ENCODE measurements at regions not wholly inside any gene's neighbourhood (a gene's known extent, or its start where the extent isn't known, plus 50 kb on each side); places are given as distances from the start of the nearest gene placed in this dataset.
"Not testable (repeated sequence)": the region's sequence is repeated elsewhere in the genome, so short reads cannot be mapped to it uniquely, and the experiment has no call there.

GRCh38 chr18:57951117-57951796 lies 92.8 kb upstream of the NEDD4L start:
- Mint-ChIP-seq H3K9me3 (no peaks in the 10 kb centered on the region), H3K36me3 (no peaks in the 10 kb centered on the region), H3K27me3 (ENCODE audit: low read depth in 2 of 2) (peaks cover 0 to 10% of the 10 kb centered on the region in 2 donors), H3K4me3 (no peak overlapping the region), H3K27ac (no peak overlapping the region), H3K4me1 (no peaks in the 10 kb centered on the region)
- ATAC-seq (no peak), DNase-seq (no peak)
- H3K9me3 ChIP-seq (ENCODE audit: control insufficient read depth, insufficient read depth, low read length), result no peaks in the 10 kb centered on the region
- no peaks in the 10 kb centered on the region for H3K27me3 ChIP-seq (ENCODE audit: control insufficient read depth, insufficient read depth, low read length)
- no peak for TF ChIP-seq CTCF (IDR thresholded peaks at IDR 0.05)
- H3K27ac ChIP-seq (ENCODE audit: low read length), result no peak overlapping the region
- H3K4me3 ChIP-seq (ENCODE audit: low read length), result no peak overlapping the region
- H3K36me3 ChIP-seq (ENCODE audit: control insufficient read depth, insufficient read depth, low read length), result no peaks in the 10 kb centered on the region
- 82% methylated on average over 8 of the region's 8 CpGs for WGBS (ENCODE audit: insufficient coverage)
- no peaks in the 10 kb centered on the region for H3K4me1 ChIP-seq (ENCODE audit: control insufficient read depth, insufficient read depth, low read length)
- intact Hi-C loops (cut with micrococcal nuclease), result no loop called here

GRCh38 chr18:57950542-57950941 lies 93.5 kb upstream of the NEDD4L start:
- no peaks in the 10 kb centered on the region for H3K9me3 Mint-ChIP-seq
- no peak for ATAC-seq
- H3K27me3 ChIP-seq (ENCODE audit: control insufficient read depth, insufficient read depth, low read length), result no peaks in the 10 kb centered on the region
- DNase-seq, result no peak
- H3K4me1 Mint-ChIP-seq, result no peaks in the 10 kb centered on the region
- TF ChIP-seq CTCF (IDR thresholded peaks at IDR 0.05), result no peak
- H3K27me3 Mint-ChIP-seq (ENCODE audit: low read depth in 2 of 2), result peaks cover 0 to 10% of the 10 kb centered on the region in 2 donors
- H3K27ac Mint-ChIP-seq, result no peak overlapping the region
- intact Hi-C loops (cut with micrococcal nuclease), result no loop called here
- H3K4me1 ChIP-seq (ENCODE audit: control insufficient read depth, insufficient read depth, low read length), result no peaks in the 10 kb centered on the region
- no peak overlapping the region for H3K4me3 Mint-ChIP-seq
- no peak overlapping the region for H3K4me3 ChIP-seq (ENCODE audit: low read length)
- no peaks in the 10 kb centered on the region for H3K9me3 ChIP-seq (ENCODE audit: control insufficient read depth, insufficient read depth, low read length)
- 92% methylated on average over 2 of the region's 2 CpGs for whole genome bisulfite sequencing (ENCODE audit: insufficient coverage)
- no peak overlapping the region for H3K27ac ChIP-seq (ENCODE audit: low read length)
- no peaks in the 10 kb centered on the region for H3K36me3 ChIP-seq (ENCODE audit: control insufficient read depth, insufficient read depth, low read length)
- H3K36me3 Mint-ChIP-seq, result no peaks in the 10 kb centered on the region

GRCh38 chr18:57949335-57949734 lies 94.7 kb upstream of the NEDD4L start:
- ATAC-seq; H3K27me3 ChIP-seq (ENCODE audit: control insufficient read depth, insufficient read depth, low read length); H3K4me3 Mint-ChIP-seq; H3K36me3 Mint-ChIP-seq; H3K4me1 ChIP-seq (ENCODE audit: control insufficient read depth, insufficient read depth, low read length); H3K36me3 ChIP-seq (ENCODE audit: control insufficient read depth, insufficient read depth, low read length); H3K27ac Mint-ChIP-seq; H3K27ac ChIP-seq (ENCODE audit: low read length); H3K4me3 ChIP-seq (ENCODE audit: low read length); H3K27me3 Mint-ChIP-seq (ENCODE audit: low read depth in 2 of 2); H3K9me3 ChIP-seq (ENCODE audit: control insufficient read depth, insufficient read depth, low read length); intact Hi-C loops (cut with micrococcal nuclease); H3K9me3 Mint-ChIP-seq; DNase-seq; H3K4me1 Mint-ChIP-seq: not testable (repeated sequence)
- 86% methylated on average over 6 of the region's 7 CpGs for WGBS (ENCODE audit: insufficient coverage)

- H3K4me1 Mint-ChIP-seq, result no peaks in the 10 kb centered on the region
- H3K4me3 ChIP-seq (ENCODE audit: low read length), result no peak overlapping the region
- H3K27ac ChIP-seq (ENCODE audit: low read length), result no peak overlapping the region
- intact Hi-C loops (cut with micrococcal nuclease), result no loop called here
- no peak for ATAC-seq
- no peaks in the 10 kb centered on the region for H3K27me3 ChIP-seq (ENCODE audit: control insufficient read depth, insufficient read depth, low read length)
- no peak for TF ChIP-seq CTCF (IDR thresholded peaks at IDR 0.05)
- H3K9me3 Mint-ChIP-seq, result no peaks in the 10 kb centered on the region
- no peaks in the 10 kb centered on the region for H3K9me3 ChIP-seq (ENCODE audit: control insufficient read depth, insufficient read depth, low read length)
- H3K36me3 Mint-ChIP-seq, result no peaks in the 10 kb centered on the region
- peaks cover 0 to 19% of the 10 kb centered on the region in 2 donors for H3K27me3 Mint-ChIP-seq (ENCODE audit: low read depth in 2 of 2)
- H3K36me3 ChIP-seq (ENCODE audit: control insufficient read depth, insufficient read depth, low read length), result no peaks in the 10 kb centered on the region
- no peak overlapping the region for H3K27ac Mint-ChIP-seq
- no peaks in the 10 kb centered on the region for H3K4me1 ChIP-seq (ENCODE audit: control insufficient read depth, insufficient read depth, low read length)
- DNase-seq, result no peak
- H3K4me3 Mint-ChIP-seq, result no peak overlapping the region
- WGBS (ENCODE audit: insufficient coverage), result 94% methylated on average over 3 of the region's 3 CpGs
Observed at GRCh38 chr18:57947117-57947516, 96.9 kb upstream of the NEDD4L start.
